ENCODE measurements at regions not wholly inside any gene's neighbourhood (a gene's known extent, or its start where the extent isn't known, plus 50 kb on each side); places are given as distances from the start of the nearest gene placed in this dataset.

DNA sequence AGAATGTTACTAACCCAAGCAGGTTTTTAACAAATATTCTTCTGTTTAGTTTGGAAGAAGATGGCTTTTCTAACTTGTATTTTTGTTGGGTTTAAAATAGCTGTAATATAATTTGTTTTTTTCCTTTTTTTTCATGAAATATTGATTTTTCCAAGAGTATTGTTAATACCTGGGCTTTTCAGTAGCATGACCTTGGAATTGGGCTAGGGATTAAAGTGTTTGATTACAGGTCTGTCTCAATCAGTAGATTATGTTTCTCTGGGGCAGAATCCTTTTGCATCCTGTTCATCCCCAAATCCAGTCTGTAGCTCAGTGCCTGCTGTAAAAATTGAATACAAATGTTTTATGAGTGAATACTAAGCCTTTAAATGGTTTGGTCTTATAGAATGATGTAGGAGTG, 479.8 kb downstream of the RAPGEF2 start:
- TF ChIP-seq, protein P1, sequence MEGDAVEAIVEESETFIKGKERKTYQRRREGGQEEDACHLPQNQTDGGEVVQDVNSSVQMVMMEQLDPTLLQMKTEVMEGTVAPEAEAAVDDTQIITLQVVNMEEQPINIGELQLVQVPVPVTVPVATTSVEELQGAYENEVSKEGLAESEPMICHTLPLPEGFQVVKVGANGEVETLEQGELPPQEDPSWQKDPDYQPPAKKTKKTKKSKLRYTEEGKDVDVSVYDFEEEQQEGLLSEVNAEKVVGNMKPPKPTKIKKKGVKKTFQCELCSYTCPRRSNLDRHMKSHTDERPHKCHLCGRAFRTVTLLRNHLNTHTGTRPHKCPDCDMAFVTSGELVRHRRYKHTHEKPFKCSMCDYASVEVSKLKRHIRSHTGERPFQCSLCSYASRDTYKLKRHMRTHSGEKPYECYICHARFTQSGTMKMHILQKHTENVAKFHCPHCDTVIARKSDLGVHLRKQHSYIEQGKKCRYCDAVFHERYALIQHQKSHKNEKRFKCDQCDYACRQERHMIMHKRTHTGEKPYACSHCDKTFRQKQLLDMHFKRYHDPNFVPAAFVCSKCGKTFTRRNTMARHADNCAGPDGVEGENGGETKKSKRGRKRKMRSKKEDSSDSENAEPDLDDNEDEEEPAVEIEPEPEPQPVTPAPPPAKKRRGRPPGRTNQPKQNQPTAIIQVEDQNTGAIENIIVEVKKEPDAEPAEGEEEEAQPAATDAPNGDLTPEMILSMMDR (IDR thresholded peaks at IDR 0.05; ENCODE audit: borderline replicate concordance, extremely low read depth, low read length, poor library complexity, severe bottlenecking): no peak
- TF ChIP-seq EZH2 (IDR thresholded peaks at IDR 0.05; ENCODE audit: borderline replicate concordance, low read depth, low read length, severe bottlenecking): no peak
